GM12864 (cell line): ENCODE measurements at regions not wholly inside any gene's neighbourhood (a gene's known extent, or its start where the extent isn't known, plus 50 kb on each side); places are given as distances from the start of the nearest gene placed in this dataset.

Source experiments
- DNase-seq: peaks from one replicate; pipeline ENCODE4 v3.0.0-alpha.2; 2011; ENCODE audit warnings: low read depth
- H3K4me3 ChIP-seq: 2 replicates; pipeline ENCODE4 v1.5.1; 2011; ENCODE audit warnings: mild to moderate bottlenecking, low read depth, low read length, control low read depth
- TF ChIP-seq, protein P1 (sequence below): IDR thresholded peaks from 2 replicates; pipeline ENCODE4 v1.5.1; 2011; ENCODE audit warnings: low read depth, mild to moderate bottlenecking, moderate library complexity, low read length, control low read depth, inconsistent platforms; ENCODE audit errors: missing control alignments

DNA sequence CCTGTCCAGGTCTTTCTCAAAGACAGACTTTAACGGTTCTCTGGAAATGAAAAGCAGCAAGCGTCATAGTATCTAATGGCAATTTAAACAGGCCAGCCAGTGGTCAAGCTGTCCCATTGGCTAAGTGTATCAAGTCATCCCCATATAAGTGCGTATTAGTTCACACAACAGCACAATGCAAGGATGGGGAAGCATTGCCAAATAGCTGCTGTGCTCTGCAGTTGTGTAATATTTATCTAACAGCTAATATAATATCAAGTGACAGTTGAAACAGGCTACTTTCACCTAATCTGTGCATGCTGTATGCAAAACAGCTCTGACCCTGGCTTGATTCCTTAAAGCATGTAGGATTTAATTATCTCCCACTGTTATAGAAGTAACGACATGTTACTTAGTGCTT, 134.8 kb upstream of the PPARGC1A start:
- TF ChIP-seq, protein P1, sequence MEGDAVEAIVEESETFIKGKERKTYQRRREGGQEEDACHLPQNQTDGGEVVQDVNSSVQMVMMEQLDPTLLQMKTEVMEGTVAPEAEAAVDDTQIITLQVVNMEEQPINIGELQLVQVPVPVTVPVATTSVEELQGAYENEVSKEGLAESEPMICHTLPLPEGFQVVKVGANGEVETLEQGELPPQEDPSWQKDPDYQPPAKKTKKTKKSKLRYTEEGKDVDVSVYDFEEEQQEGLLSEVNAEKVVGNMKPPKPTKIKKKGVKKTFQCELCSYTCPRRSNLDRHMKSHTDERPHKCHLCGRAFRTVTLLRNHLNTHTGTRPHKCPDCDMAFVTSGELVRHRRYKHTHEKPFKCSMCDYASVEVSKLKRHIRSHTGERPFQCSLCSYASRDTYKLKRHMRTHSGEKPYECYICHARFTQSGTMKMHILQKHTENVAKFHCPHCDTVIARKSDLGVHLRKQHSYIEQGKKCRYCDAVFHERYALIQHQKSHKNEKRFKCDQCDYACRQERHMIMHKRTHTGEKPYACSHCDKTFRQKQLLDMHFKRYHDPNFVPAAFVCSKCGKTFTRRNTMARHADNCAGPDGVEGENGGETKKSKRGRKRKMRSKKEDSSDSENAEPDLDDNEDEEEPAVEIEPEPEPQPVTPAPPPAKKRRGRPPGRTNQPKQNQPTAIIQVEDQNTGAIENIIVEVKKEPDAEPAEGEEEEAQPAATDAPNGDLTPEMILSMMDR: no peak
- no peak for DNase-seq

DNA sequence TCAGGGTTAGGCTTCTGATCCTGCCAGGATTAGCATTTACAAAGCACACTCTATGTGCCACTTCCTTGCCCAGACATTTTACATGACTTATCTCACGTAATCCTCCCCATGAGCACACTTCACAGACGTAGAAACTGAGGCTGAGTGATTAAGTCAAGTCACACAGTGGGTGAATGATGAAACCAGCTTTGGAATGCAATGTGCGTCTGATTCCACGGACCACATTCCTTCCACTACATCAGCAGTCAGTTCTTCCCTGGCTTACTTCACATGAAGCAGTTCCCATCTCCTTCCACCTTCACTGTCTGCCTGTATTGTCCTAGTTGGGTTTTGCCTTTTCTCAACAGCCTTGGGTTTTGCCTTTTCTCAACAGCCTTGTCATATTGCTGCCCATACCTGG, 134.3 kb upstream of the PPARGC1A start:
- no peak overlapping the region for H3K4me3 ChIP-seq
- no peak for DNase-seq
- TF ChIP-seq, protein P1: no peak

More for the DNA sequence above, 134.8 kb upstream of the PPARGC1A start:
- no peak overlapping the region for H3K4me3 ChIP-seq

DNA sequence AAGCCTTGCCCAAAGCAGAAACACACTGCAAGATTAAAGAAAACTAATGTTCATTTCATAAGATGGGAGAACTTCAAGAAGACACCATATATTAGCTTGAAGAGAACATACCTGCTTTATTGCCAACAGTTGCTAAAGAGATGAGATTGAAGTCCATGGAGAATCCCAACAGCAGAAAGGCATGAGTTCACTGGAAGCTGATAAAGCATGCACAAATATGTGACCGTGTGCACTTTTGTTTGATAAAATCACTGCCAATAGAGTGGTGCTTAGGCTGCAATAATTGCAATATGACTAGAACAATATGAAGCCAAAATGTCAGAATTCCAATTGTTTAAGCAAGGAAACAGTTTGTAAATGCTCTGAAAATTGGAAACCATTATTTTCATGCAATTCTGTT, 125.9 kb upstream of the PPARGC1A start:
- TF ChIP-seq, protein P1: no peak
- no peak for DNase-seq
- no peak overlapping the region for H3K4me3 ChIP-seq

DNA sequence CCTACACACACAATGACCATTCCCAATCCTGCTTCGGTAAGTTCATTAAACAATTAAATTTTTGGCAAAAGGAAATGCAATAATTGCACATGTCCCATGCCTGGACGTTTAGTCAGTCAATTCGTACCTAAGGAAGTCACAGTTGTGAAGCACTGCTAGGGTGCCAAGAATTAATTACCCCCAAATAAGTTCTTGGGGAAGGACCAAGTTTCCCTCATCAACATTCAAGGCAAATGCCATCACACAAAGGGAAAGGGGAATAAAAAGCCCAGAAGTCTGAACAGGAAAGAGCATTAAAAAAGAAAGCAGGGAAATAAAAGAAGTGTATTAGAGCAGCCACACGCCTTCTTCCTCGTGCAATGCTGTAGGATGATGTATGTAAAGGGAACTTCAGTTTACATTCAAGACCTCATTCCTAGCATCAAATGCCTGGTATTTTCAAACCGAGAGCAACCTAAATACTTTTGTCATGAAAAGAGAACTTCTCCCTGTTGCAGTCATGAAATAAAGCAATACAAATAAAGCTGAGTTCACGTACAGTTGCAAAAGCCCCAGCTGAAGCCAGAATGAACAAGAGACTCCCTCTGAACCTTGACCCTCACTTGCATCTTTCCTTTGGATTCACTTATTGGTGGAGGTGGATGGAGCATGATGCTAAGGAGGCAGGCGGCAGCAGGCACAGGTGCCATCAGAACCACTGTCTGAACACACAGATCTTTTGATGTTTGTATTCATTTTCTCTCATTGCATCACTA, 124.0 kb upstream of the PPARGC1A start:
- DNase-seq: no peak
- H3K4me3 ChIP-seq: no peak overlapping the region
- TF ChIP-seq, protein P1: no peak

DNA sequence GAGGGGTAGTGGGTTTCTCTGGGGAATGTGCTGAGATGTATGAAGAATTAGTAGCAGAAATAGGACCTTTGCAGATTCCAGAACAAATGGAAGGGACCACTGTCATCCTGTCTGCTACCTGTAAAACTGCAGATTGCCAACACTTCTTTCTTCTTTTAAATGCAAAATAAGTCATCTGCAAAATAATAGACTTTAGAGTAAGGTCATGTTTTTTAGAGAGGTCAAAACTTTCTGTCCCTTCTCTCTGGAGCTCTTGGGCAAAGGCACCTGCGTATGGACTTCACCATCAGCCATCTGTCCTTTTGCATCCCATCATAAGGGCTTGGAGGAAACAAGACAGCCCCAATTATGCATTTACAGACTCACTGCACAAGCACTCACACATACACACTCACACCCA, 121.1 kb upstream of the PPARGC1A start:
- no peak for DNase-seq
- H3K4me3 ChIP-seq: no peak overlapping the region
- TF ChIP-seq, protein P1: no peak

DNA sequence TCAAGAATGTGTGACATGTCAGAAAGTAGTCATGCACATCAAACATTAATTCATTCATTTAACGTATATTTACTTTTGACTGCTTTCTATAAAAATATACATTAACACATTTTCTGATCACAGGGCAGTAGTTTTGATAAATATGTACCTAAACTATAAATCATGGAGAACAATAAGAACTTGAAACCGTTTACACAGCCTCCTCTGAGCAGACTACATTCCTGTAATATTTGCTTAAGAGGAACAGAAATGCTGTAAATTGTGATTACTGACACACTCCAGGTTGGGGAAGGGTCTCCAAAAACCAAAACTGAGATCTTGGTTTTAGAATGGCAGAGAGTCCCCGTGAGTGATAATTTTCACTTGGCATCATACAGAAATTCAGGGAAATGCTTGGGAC, 120.7 kb upstream of the PPARGC1A start:
- no peak for DNase-seq
- H3K4me3 ChIP-seq: no peak overlapping the region
- TF ChIP-seq, protein P1: no peak

DNA sequence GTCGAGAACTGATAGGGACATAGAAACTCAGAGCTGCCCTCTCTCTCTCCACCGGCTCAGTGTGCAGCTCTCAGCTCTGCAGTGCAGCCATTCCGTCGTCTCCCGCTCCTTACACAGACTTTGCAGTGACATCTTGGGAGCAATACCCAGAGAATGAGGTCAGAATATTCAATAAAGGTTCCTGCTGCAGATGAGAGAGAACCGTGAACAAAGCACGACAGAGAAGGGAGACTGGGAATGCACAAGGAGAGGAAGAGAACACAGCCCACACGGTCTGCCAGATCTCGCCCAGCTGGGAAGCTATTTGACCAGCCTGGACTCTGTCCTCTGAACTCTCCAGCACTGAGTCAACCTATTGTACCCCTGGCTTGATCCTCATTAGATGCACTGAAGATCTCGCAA, 118.0 kb upstream of the PPARGC1A start:
- no peak for DNase-seq
- no peak overlapping the region for H3K4me3 ChIP-seq
- TF ChIP-seq, protein P1: no peak
